Neural cell (in vitro differentiated cells): ENCODE measurements at regions not wholly inside any gene's neighbourhood (a gene's known extent, or its start where the extent isn't known, plus 50 kb on each side); places are given as distances from the start of the nearest gene placed in this dataset.

Source experiments
- CTCF ChIP-seq: fragments of 450-650 bp; IDR thresholded peaks from 2 replicates; pipeline ENCODE4 v1.5.1; 2014; ENCODE audit warnings: antibody characterized with exemption, mild to moderate bottlenecking, moderate library complexity; ENCODE audit not compliant: poor library complexity, severe bottlenecking
- EP300 ChIP-seq: fragments of 450-650 bp; conservative IDR thresholded peaks from 2 replicates; pipeline ENCODE4 v1.6.1; 2014; ENCODE audit warnings: antibody characterized with exemption, mild to moderate bottlenecking, moderate library complexity; ENCODE audit not compliant: poor library complexity, severe bottlenecking
- EZH2 ChIP-seq: fragments of 200-600, 300-800 bp; shearing (Covaris generic), sonication (generic); IDR thresholded peaks from 2 replicates; pipeline ENCODE4 v1.6.1; 2014; ENCODE audit warnings: antibody characterized with exemption, low read length, borderline replicate concordance, mild to moderate bottlenecking; ENCODE audit not compliant: insufficient read depth, poor library complexity, severe bottlenecking
- MXI1 ChIP-seq: fragments of 450-650 bp; conservative IDR thresholded peaks from 2 replicates; pipeline ENCODE4 v1.6.1; 2014; ENCODE audit warnings: antibody characterized with exemption, mild to moderate bottlenecking; ENCODE audit not compliant: poor library complexity, severe bottlenecking
- POLR2AphosphoS5 ChIP-seq: IDR thresholded peaks from 2 replicates; pipeline ENCODE4 v1.6.1; 2012
- REST ChIP-seq: IDR thresholded peaks from 2 replicates; pipeline ENCODE4 v1.6.1; 2012; ENCODE audit warnings: borderline replicate concordance
- TAF1 ChIP-seq: IDR thresholded peaks from 2 replicates; pipeline ENCODE4 v1.6.1; 2012; ENCODE audit warnings: low read depth

GRCh38 chr9:2568689-2569088 lies 52.9 kb upstream of the VLDLR start:
- TF ChIP-seq CTCF = no peak
- TF ChIP-seq REST = no peak
- no peak for TF ChIP-seq EZH2
- no peak for TF ChIP-seq EP300
- TF ChIP-seq TAF1 = no peak
- TF ChIP-seq POLR2AphosphoS5 = no peak
- TF ChIP-seq MXI1 = no peak
